IPS-NIHi7 (cell line): ENCODE measurements at regions not wholly inside any gene's neighbourhood (a gene's known extent, or its start where the extent isn't known, plus 50 kb on each side); places are given as distances from the start of the nearest gene placed in this dataset.

Source experiments
- DNase-seq: peaks from one replicate; pipeline ENCODE4 v3.0.0; 2012; ENCODE audit warnings: mixed read lengths; ENCODE audit errors: extremely low spot score

DNA sequence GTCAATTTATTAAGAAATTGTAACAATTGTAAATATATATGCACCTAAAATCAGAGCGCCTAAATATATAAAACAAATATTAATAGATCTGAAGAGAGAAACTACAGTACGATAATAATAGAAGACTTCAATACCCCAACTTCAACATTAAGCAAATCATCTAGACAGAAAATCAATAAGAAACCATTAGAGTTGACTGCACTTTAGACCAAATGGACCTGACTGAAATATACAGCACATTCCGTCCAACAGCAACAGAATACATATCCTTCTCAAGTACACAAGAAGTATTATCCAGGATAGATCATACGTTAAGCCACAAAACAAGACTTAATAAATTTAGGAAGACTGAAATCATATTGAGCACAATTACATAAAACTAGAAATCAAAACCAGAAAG lies 208.7 kb downstream of the MED10 start:
- no peak for DNase-seq

- DNase-seq: no peak
Measured at GRCh38 chr5:6166698-6167394, 211.5 kb downstream of the MED10 start.

DNA sequence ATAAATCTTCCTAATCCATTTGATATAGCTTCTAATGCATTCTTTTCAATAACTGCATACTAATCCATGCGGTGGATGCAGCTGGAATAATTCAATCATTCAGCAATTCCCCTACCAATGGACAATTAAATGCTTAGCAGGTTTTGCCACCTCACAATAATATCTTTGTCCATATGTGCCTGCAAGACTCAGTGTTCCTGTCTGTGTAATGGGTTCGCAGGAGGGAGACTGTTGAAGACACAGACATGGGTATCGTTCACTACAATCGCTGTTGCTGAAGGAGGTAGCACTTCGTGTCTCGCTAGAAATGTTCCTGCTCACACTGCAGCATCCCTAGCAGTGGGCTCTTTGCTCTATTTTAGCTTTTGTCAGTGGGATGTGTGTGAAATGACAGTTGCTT lies 214.4 kb downstream of the MED10 start:
- DNase-seq: no peak

- DNase-seq: no peak
Measured at GRCh38 chr5:6162175-6162574, 216.2 kb downstream of the MED10 start.

GRCh38 chr5:6161257-6161656 lies 217.1 kb downstream of the MED10 start:
- no peak for DNase-seq

DNA sequence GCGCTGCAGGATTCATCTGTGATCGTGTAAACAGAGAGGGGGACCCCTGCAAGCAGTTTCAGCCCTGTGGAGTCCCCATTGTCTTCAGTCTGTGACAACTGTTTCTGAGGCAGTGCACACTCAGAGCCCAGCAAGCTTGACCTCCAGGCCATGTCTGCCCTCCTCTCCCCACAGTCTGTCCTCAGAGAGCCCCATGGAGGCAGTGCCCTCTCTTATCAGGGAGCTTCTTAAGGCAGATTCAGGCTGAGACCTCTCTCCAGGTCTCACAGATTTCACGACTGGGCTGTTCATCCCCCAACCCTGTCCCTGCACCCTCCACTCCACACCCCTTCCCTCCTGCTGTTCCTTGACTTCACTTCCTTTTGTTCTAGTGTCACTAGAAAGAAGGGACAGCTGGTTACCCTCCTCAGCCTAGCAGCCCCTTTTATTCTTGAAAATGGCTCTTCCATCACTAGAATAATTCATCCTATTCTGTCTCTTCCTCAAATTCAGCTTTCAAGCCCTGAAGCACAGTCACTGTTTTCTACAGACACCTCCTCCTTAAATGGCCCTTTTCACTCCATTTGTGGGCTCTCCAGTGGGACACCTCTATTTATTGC lies 218.4 kb downstream of the MED10 start:
- no peak for DNase-seq

- DNase-seq: no peak
Measured at GRCh38 chr5:6158974-6159831, 219.1 kb downstream of the MED10 start.

- no peak for DNase-seq
Measured at GRCh38 chr5:6154216-6154615, 224.1 kb downstream of the MED10 start.

GRCh38 chr5:6146271-6146670 lies 232.1 kb downstream of the MED10 start:
- no peak for DNase-seq

DNA sequence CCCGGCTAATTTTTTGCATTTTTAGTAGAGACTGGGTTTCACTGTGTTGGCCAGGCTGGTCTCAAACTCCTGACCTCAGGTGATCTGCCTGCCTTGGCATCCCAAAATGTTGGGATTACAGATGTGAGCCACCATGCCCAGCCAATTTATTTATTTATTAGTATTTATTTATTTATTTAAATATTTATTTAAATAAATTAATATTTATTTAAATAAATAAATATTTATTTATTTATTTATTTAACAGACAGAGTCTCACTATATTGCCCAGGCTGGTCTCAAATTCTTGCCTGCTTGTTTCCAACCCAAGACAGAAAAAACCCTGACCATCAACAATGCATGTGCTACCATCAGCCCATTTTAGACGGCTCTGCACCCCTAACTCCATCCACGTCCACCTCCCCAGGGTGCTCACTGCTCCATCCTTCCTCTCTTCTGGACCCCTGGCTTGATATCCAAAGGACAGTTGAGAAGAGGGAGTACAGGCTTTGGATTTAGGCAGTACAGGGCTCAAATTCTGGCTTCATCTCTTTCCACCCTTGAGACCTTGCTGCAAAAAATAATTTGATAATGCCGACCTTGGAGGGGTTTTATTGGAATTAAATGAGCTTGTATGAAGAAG lies 232.6 kb downstream of the MED10 start:
- DNase-seq: no peak

DNA sequence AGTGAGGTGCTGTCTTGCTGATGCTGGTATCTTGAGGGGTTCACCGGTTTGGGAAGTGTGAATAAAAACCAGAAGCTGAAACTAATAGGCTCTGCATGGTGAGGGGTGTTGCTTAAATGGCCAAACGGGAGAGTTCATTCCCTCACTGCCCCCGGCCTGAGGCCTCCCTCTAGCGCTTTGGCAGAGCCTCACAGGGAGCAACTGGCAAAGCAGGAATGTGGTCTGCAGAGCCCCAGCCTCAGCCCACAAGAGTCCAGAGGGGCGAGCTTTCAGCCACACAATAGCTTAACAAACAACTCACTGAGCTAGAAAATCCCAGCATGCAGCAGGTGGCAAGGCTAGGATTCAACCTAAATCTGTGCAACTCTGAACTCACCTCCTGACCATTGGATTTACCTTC lies 234.8 kb downstream of the MED10 start:
- peak; percentile 60 for DNase-seq

- DNase-seq: no peak
Measured at GRCh38 chr5:6142353-6142752, 236.0 kb downstream of the MED10 start.

GRCh38 chr5:6140219-6140618 lies 238.1 kb downstream of the MED10 start:
- no peak for DNase-seq

- no peak for DNase-seq
Measured at GRCh38 chr5:6135977-6136376, 242.4 kb downstream of the MED10 start.

DNA sequence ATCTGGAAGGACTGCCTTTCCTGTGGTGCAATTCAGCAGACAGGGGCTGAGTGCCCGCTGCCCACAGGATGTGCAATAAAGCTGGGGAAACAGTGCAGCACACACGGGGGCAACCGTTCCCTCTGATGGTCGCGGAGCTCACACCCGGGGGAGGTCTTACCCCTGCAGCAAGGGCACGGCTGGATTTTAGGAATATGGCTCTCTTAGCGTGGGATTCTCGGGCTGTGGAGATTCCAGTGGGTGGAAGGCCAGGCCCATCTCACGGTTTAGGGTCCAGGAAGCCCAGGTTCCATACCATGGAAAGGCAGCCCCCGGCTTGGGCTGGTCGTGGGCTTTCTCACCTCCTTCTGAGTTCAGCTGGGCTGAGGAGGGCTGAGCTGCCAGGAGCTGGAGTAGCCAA lies 244.1 kb downstream of the MED10 start:
- no peak for DNase-seq

DNA sequence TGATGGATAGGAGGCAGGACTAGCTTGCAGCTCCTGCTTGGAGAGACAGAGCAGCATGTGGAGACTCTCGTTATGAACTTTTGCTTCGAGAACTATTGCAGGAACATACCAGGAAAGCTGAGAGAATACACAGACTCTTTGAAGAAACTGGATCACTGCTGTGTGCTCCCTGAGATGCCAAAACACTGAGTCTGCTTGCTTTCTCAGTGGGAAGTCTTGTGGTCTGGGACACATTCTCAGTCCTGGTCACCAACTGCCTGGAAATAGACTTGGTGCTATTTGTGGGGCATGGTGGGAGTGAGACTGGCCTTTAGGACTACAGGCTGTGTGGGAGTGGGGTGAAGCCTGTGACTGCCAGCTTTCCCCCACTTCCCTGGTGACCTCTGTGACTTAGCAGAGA lies 252.6 kb downstream of the MED10 start:
- no peak for DNase-seq

DNA sequence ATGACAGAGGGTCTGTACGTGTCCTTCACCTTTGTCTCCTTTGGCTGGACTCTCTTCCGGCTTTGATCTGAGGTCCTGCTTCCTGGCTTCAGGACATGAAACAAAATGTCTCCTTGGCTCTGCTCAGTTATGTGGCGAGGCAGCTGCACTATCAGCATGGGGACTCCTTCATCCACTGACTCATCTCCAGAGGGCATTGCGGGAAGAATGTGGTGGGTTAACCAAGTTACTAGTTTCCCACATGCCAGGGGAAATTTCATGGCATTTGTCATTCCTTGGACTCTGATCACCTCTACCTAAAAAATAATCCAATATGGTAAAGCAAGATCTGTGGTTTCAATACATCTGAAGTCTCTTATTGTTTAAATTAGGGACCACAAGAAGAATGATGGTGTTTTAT lies 259.7 kb downstream of the MED10 start:
- no peak for DNase-seq

DNA sequence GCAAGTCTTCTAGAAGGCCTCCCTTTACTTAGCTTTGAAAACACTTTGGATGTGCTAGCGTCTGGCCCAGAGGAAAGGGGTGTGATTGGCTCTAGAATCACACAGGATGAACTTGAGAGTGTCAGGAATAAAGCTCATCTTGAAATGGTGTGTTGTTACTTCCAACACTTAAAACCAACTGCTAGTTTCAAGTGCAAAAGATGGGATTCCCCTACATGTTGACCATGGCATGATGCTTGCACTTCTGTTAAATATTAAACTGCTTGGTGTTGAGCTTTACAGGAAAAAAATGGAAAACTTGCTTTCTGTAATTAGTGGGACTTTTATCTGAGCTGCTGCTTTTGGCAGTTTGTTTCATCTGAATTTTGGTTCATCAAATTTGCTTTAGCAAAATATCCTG lies 261.1 kb downstream of the MED10 start:
- no peak for DNase-seq

GRCh38 chr5:6115852-6116251 lies 262.5 kb downstream of the MED10 start:
- no peak for DNase-seq

DNA sequence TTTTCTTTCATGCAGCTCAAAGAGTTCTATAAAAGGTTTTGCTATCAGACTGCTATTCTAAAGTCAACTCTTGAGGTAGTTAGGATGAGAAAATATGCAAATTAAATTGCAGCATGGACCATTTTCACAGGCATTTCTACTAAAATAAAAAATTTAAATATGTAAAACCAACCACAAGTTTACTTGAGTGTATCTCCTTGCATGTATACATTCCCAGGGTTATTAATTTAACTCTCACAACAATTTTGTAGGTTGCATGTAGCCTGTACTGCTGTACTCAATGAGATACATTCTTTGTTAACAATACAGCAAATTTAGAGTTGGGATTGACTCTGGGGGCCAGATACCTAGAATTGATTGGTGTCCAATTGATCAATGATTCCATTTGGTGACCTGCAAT lies 265.8 kb downstream of the MED10 start:
- DNase-seq: no peak

- DNase-seq: no peak
Measured at GRCh38 chr5:6112125-6112524, 266.2 kb downstream of the MED10 start.

DNA sequence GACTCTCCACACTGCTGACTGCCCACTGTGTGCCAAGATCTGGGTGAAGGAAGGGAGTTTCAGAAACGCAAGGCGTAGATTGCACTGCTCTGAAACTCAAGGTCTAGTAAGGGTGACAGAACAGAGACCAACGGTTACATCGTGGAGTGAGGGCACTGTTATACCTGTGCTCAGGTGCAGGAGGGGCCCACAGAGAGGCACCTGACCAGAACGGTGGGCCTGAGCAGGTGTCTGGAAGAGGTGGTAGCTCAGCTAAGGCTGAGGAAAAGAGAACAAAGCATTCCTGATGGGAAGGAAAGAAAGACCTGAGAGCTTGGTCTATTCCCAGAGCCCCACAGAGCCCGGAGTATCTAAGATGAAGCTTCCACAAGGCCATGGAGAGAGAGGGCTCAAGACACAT lies 267.2 kb downstream of the MED10 start:
- DNase-seq: no peak
